H7 (cell line): ENCODE measurements at regions not wholly inside any gene's neighbourhood (a gene's known extent, or its start where the extent isn't known, plus 50 kb on each side); places are given as distances from the start of the nearest gene placed in this dataset.

Experiments
- DNase-seq: peaks from one replicate; pipeline ENCODE4 v3.0.0; 2012
- H3K27me3 ChIP-seq: 2 replicates; pipeline ENCODE4 v1.6.0; 2011; ENCODE audit warnings: mild to moderate bottlenecking, low read length; ENCODE audit not compliant: control insufficient read depth, insufficient read depth
- H3K36me3 ChIP-seq: replicated peaks from 2 replicates; pipeline ENCODE4 v1.5.1; 2011; ENCODE audit warnings: low read length; ENCODE audit not compliant: control insufficient read depth, insufficient read depth
- H3K4me3 ChIP-seq: 2 replicates; pipeline ENCODE4 v1.5.1; 2011; ENCODE audit warnings: low read depth, mild to moderate bottlenecking, control low read depth, low read length, moderate library complexity; ENCODE audit not compliant: insufficient read depth

- H3K36me3 ChIP-seq, result no peaks in the 10 kb centered on the region
- H3K27me3 ChIP-seq, result no peaks in the 10 kb centered on the region
- H3K4me3 ChIP-seq, result no peak overlapping the region
- no peak for DNase-seq
Measured at GRCh38 chr2:611519-611918, 65.7 kb downstream of the TMEM18 start.

- no peak overlapping the region for H3K4me3 ChIP-seq
- H3K27me3 ChIP-seq, result no peaks in the 10 kb centered on the region
- no peaks in the 10 kb centered on the region for H3K36me3 ChIP-seq
- DNase-seq, result no peak
Measured at GRCh38 chr2:610491-610890, 66.7 kb downstream of the TMEM18 start.

- no peak overlapping the region for H3K4me3 ChIP-seq
- H3K36me3 ChIP-seq, result no peaks in the 10 kb centered on the region
- no peak for DNase-seq
Measured at GRCh38 chr2:609881-610280, 67.3 kb downstream of the TMEM18 start.

DNA sequence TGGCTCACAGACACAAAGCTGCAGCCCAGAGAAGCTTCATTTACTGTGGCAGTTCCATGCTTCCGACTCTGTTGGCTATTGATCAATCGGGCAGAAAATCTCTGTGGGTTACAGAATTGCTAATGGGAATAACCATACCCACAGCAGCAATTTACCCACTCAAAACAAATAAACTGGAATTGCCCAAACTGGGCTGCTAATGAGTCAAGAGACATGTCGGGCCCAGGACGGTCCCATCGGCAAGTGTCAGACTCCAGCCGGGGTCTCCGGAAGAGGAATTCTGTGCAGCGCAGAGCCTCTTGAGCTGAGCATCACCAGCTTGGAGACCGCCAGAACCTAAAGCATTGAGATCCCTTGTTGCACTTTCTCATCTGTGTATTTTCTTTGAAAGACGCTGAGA is 67.8 kb downstream of the TMEM18 start:
- H3K36me3 ChIP-seq, result no peaks in the 10 kb centered on the region
- H3K4me3 ChIP-seq, result no peak overlapping the region
- no peaks in the 10 kb centered on the region for H3K27me3 ChIP-seq
- no peak for DNase-seq

More at GRCh38 chr2:609881-610280, 67.3 kb downstream of the TMEM18 start:
- no peaks in the 10 kb centered on the region for H3K27me3 ChIP-seq

- H3K4me3 ChIP-seq, result no peak overlapping the region
- H3K36me3 ChIP-seq, result no peaks in the 10 kb centered on the region
- H3K27me3 ChIP-seq, result no peaks in the 10 kb centered on the region
- no peak for DNase-seq
Measured at GRCh38 chr2:608711-609110, 68.5 kb downstream of the TMEM18 start.

GRCh38 chr2:608297-608696 is 68.9 kb downstream of the TMEM18 start:
- Histone ChIP-seq H3K27me3 (no peaks in the 10 kb centered on the region), H3K4me3 (no peak overlapping the region), H3K36me3 (no peaks in the 10 kb centered on the region)
- no peak for DNase-seq

DNA sequence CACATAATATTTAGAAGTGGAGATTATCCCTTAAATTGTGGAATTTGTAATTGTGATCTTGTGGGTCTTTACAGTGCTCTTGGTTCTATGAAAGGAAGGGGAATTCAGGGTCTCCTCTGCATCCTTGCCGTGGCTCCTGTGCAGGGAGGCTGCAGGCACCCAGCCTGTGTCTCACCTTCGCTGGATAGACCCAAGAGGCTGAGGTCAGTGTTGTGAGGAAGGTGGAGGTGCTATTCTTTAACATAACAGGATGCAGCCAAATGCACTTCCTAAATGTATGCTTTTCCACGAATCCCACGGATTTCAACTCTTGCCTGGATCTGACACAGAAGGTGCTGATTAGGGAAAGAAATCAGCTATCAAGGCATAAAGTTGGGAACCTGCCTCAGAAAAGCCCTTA is 69.5 kb downstream of the TMEM18 start:
- no peak for DNase-seq
- Histone ChIP-seq H3K4me3 (no peak overlapping the region), H3K27me3 (no peaks in the 10 kb centered on the region), H3K36me3 (no peaks in the 10 kb centered on the region)

DNA sequence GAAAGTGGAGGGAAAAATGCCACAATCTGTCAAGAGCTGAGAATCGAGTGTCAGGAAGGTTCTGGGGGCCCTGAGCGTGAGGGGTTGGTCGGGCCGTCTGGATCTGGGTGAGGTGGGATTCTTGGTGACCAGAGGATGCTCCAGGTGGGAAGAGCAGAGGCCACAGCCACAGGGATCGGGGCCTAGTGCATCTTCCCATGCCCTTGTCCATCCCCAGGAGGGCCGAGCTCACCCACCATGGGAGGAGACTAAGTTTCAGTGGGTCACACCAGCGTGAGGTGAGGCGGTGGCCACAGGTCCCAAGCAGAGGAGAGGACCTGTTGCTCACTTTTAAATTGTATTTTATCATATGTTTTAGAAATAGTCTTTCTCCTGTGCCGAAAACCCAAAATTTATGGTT is 70.0 kb downstream of the TMEM18 start:
- DNase-seq, result no peak

DNA sequence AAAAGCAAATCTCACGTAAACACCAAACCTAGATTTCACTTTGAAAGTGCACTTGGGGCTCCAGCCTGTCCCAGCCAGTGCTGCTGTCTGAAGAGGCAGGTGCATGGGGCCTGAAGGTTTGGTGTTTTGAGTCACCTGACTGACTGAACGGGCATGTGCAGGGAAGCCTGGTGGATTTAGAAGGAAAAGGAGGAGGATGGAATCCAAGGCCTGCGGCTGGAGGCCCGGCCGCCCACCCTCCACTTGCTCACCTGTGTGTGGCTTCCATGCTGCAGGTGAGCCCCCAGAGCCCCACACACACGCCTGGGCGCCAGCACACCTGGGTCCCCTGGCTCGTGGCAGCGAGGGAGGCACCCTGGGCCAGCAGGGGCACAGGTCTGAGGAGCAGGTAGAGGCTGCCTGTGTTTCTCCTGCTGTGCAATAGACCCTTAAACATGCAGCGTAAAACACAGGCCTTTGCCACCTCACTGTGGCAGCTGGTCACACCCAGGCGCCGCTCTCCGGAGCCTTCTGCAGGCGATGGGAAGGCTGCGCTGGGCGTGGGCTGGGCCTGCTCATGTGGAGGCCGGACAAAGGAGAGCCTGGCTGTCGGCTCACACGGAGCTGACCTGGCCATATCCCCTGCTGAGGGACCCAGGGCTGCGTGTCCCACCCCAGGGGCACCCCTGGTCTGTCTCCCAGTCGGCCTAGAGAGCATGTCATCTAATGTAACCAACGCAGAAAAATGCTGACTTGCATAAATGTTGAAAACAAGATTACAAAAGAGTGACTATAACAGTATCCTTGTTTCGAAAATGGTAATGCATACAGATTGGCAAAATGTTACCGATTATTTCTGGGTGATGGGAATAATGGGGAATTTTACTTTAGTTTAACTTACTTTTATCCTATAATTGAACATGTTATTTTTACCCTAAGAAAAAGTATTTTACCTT is 71.3 kb downstream of the TMEM18 start:
- Histone ChIP-seq H3K27me3 (no peaks in the 10 kb centered on the region), H3K4me3 (no peak overlapping the region), H3K36me3 (no peaks in the 10 kb centered on the region)
- no peak for DNase-seq

More for the DNA sequence above, 70.0 kb downstream of the TMEM18 start:
- no peak overlapping the region for H3K4me3 ChIP-seq
- no peaks in the 10 kb centered on the region for H3K36me3 ChIP-seq
- H3K27me3 ChIP-seq, result no peaks in the 10 kb centered on the region

DNA sequence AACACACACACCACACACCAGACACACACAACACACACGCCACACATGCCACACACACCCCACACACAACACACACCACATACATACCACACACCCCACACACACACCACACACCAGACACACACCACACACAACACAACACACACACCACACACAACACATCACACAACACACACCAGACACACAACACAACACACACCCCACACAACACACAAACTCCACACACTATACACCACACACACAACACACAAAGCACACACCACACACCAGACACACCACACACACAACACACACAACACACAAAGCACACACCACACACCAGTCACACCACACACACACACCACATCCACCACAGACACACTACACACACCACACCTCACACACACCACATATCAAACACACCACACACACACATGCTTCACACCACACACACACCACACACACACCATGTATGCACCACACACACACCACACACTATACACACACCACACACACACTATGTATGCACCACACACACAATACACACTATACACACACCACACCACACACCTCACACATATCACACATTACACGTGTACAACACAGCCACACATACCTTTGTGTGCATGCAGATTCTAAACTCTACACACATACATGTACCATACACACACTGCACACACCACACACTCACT is 72.2 kb downstream of the TMEM18 start:
- DNase-seq, result no peak
- no peaks in the 10 kb centered on the region for H3K27me3 ChIP-seq
- no peaks in the 10 kb centered on the region for H3K36me3 ChIP-seq
- H3K4me3 ChIP-seq, result no peak overlapping the region

DNA sequence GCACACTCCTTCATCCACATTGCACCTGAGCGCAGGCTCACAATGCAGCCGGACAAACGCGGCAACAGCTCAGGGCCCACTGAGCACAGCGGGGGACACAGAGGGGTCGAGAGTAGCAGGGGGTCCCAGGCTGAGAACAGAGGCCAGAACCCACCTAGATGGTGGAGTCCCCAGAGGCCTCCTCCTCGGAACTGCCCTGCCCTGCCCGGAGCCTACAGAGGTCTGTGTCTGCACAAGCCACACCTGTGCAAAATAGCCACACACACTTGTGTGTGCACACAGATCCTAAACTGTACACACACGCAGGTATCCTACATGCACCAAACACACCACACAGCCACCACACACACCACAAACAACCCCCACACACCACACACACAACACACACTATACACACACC is 72.8 kb downstream of the TMEM18 start:
- Histone ChIP-seq H3K36me3 (no peaks in the 10 kb centered on the region), H3K27me3 (no peaks in the 10 kb centered on the region), H3K4me3 (no peak overlapping the region)
- peak; percentile 36 for DNase-seq

DNA sequence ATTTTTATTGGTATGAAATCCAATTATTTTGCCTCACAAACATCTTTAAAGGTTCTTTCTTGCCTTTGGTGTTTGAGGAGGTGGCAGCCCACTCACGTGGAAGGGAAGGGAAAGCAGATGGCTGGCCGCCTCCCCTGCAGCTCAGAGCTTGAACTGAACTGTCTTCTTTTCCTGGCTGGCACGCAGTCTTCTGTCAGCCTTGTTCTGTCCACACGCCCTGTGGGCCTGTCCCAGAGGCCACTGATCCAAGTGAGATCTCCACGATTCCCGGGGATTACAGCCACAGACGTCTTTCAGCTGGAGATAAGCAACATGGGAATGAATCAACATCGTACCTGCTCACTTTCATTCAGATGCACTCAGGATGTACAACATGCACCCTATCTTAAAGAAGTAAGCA is 73.3 kb downstream of the TMEM18 start:
- no peak for DNase-seq
- Histone ChIP-seq H3K36me3 (no peaks in the 10 kb centered on the region), H3K27me3 (no peaks in the 10 kb centered on the region), H3K4me3 (no peak overlapping the region)

GRCh38 chr2:603427-603826 is 73.8 kb downstream of the TMEM18 start:
- no peak for DNase-seq
- H3K4me3 ChIP-seq, result no peak overlapping the region
- H3K27me3 ChIP-seq, result no peaks in the 10 kb centered on the region
- H3K36me3 ChIP-seq, result no peaks in the 10 kb centered on the region

DNA sequence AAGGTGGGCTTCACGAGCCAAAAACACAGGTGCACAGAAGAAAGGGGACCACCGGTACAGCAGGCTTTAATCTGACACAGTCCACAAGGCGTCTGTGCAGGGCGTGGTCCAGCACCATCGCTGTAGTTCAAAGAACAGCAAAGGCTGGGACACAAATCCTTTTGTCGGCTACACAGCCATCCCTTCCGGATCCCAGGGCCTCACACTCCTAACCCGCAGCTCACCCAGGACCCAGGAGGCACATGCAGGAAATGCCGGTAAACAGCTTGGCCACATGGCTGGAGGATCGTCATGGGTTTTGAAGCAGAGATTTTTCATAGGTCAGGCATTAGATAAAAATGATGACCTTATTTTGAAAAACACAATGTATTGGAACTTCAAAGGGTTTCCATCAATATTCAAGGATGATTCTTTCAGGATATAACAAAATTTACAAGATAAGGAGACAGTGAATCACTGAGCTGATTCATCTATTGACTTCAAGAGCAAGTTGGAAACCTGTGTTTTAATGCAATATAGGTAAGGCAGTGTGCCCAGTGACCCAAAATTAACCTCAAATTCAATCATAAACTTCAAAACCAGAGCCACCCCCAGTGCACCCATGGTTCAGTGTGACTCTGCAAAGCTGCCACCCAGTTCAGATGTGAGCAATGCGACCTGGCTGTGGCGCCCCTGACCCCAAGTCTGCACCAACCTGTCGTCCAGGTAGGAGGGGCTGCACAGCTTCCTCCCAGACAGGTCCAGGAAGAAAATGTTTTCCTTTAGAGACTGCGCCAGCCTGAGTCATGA is 74.4 kb downstream of the TMEM18 start:
- Histone ChIP-seq H3K36me3 (no peaks in the 10 kb centered on the region), H3K27me3 (no peaks in the 10 kb centered on the region)
- DNase-seq, result no peak

More for the DNA sequence above, 74.4 kb downstream of the TMEM18 start:
- no peak overlapping the region for H3K4me3 ChIP-seq
